ENCODE measurements at regions not wholly inside any gene's neighbourhood (a gene's known extent, or its start where the extent isn't known, plus 50 kb on each side); places are given as distances from the start of the nearest gene placed in this dataset.

GRCh38 chr7:82701949-82702348 is 258.4 kb upstream of the CACNA2D1 start:
- no CpG with 5 or more reads among the region's 1 CpG for WGBS (ENCODE audit: insufficient coverage, insufficient read length)
- no peaks in the 10 kb centered on the region for H3K9me3 ChIP-seq (ENCODE audit: control insufficient read depth, insufficient read depth, low read length)
- H3K4me3 ChIP-seq (ENCODE audit: low read length) = no peak overlapping the region
- no peaks in the 10 kb centered on the region for H3K4me1 ChIP-seq (ENCODE audit: control insufficient read depth, insufficient read depth, low read length)
- H3K36me3 ChIP-seq (ENCODE audit: control insufficient read depth, insufficient read depth, low read length) = no peaks in the 10 kb centered on the region
- no peaks in the 10 kb centered on the region for H3K27me3 ChIP-seq (ENCODE audit: control insufficient read depth, insufficient read depth, low read length)
- no peak overlapping the region for H3K27ac ChIP-seq (ENCODE audit: low read length)
- no peak for DNase-seq (ENCODE audit: low read depth, low spot score)

- Histone ChIP-seq H3K27me3 (ENCODE audit: control insufficient read depth, insufficient read depth, low read length) (no peaks in the 10 kb centered on the region), H3K4me1 (ENCODE audit: control insufficient read depth, insufficient read depth, low read length) (no peaks in the 10 kb centered on the region), H3K27ac (ENCODE audit: low read length) (no peak overlapping the region), H3K9me3 (ENCODE audit: control insufficient read depth, insufficient read depth, low read length) (no peaks in the 10 kb centered on the region), H3K4me3 (ENCODE audit: low read length) (no peak overlapping the region), H3K36me3 (ENCODE audit: control insufficient read depth, insufficient read depth, low read length) (no peaks in the 10 kb centered on the region)
- no CpG with 5 or more reads among the region's 2 CpGs for WGBS (ENCODE audit: insufficient coverage, insufficient read length)
- DNase-seq (ENCODE audit: low read depth, low spot score) = no peak
Observed at GRCh38 chr7:82700741-82701140, 257.2 kb upstream of the CACNA2D1 start.

- Histone ChIP-seq H3K36me3 (ENCODE audit: control insufficient read depth, insufficient read depth, low read length) (no peaks in the 10 kb centered on the region), H3K4me1 (ENCODE audit: control insufficient read depth, insufficient read depth, low read length) (no peaks in the 10 kb centered on the region), H3K4me3 (ENCODE audit: low read length) (no peak overlapping the region), H3K27ac (ENCODE audit: low read length) (no peak overlapping the region), H3K27me3 (ENCODE audit: control insufficient read depth, insufficient read depth, low read length) (no peaks in the 10 kb centered on the region), H3K9me3 (ENCODE audit: control insufficient read depth, insufficient read depth, low read length) (no peaks in the 10 kb centered on the region)
- WGBS (ENCODE audit: insufficient coverage, insufficient read length) = no CpG with 5 or more reads among the region's 3 CpGs
- DNase-seq (ENCODE audit: low read depth, low spot score) = no peak
Observed at GRCh38 chr7:82699773-82700186, 256.2 kb upstream of the CACNA2D1 start.

GRCh38 chr7:82697897-82698296 is 254.3 kb upstream of the CACNA2D1 start:
- Histone ChIP-seq H3K4me1 (ENCODE audit: control insufficient read depth, insufficient read depth, low read length) (no peaks in the 10 kb centered on the region), H3K4me3 (ENCODE audit: low read length) (no peak overlapping the region), H3K36me3 (ENCODE audit: control insufficient read depth, insufficient read depth, low read length) (no peaks in the 10 kb centered on the region), H3K9me3 (ENCODE audit: control insufficient read depth, insufficient read depth, low read length) (no peaks in the 10 kb centered on the region), H3K27me3 (ENCODE audit: control insufficient read depth, insufficient read depth, low read length) (no peaks in the 10 kb centered on the region), H3K27ac (ENCODE audit: low read length) (no peak overlapping the region)
- no CpG with 5 or more reads among the region's 3 CpGs for WGBS (ENCODE audit: insufficient coverage, insufficient read length)
- DNase-seq (ENCODE audit: low read depth, low spot score) = no peak

GRCh38 chr7:82696631-82697030 is 253.1 kb upstream of the CACNA2D1 start:
- H3K4me3 ChIP-seq (ENCODE audit: low read length) = no peak overlapping the region
- DNase-seq (ENCODE audit: low read depth, low spot score) = no peak
- H3K36me3 ChIP-seq (ENCODE audit: control insufficient read depth, insufficient read depth, low read length) = no peaks in the 10 kb centered on the region
- H3K9me3 ChIP-seq (ENCODE audit: control insufficient read depth, insufficient read depth, low read length) = no peaks in the 10 kb centered on the region
- H3K27me3 ChIP-seq (ENCODE audit: control insufficient read depth, insufficient read depth, low read length) = no peaks in the 10 kb centered on the region
- no peaks in the 10 kb centered on the region for H3K4me1 ChIP-seq (ENCODE audit: control insufficient read depth, insufficient read depth, low read length)
- H3K27ac ChIP-seq (ENCODE audit: low read length) = no peak overlapping the region
- WGBS (ENCODE audit: insufficient coverage, insufficient read length) = no CpG with 5 or more reads among the region's 3 CpGs

- Histone ChIP-seq H3K4me1 (ENCODE audit: control insufficient read depth, insufficient read depth, low read length) (no peaks in the 10 kb centered on the region), H3K27me3 (ENCODE audit: control insufficient read depth, insufficient read depth, low read length) (no peaks in the 10 kb centered on the region), H3K9me3 (ENCODE audit: control insufficient read depth, insufficient read depth, low read length) (no peaks in the 10 kb centered on the region), H3K27ac (ENCODE audit: low read length) (no peak overlapping the region), H3K36me3 (ENCODE audit: control insufficient read depth, insufficient read depth, low read length) (no peaks in the 10 kb centered on the region), H3K4me3 (ENCODE audit: low read length) (no peak overlapping the region)
- no CpG with 5 or more reads among the region's 5 CpGs for WGBS (ENCODE audit: insufficient coverage, insufficient read length)
- DNase-seq (ENCODE audit: low read depth, low spot score) = no peak
Observed at GRCh38 chr7:82694022-82694421, 250.4 kb upstream of the CACNA2D1 start.

- no peak overlapping the region for H3K27ac ChIP-seq (ENCODE audit: low read length)
- H3K36me3 ChIP-seq (ENCODE audit: control insufficient read depth, insufficient read depth, low read length) = no peaks in the 10 kb centered on the region
- H3K27me3 ChIP-seq (ENCODE audit: control insufficient read depth, insufficient read depth, low read length) = no peaks in the 10 kb centered on the region
- H3K4me1 ChIP-seq (ENCODE audit: control insufficient read depth, insufficient read depth, low read length) = no peaks in the 10 kb centered on the region
- no peaks in the 10 kb centered on the region for H3K9me3 ChIP-seq (ENCODE audit: control insufficient read depth, insufficient read depth, low read length)
- WGBS (ENCODE audit: insufficient coverage, insufficient read length) = no CpG with 5 or more reads among the region's 7 CpGs
- H3K4me3 ChIP-seq (ENCODE audit: low read length) = no peak overlapping the region
- no peak for DNase-seq (ENCODE audit: low read depth, low spot score)
Observed at GRCh38 chr7:82690929-82691328, 247.4 kb upstream of the CACNA2D1 start.

- no peak for DNase-seq (ENCODE audit: low read depth, low spot score)
- H3K27me3 ChIP-seq (ENCODE audit: control insufficient read depth, insufficient read depth, low read length) = no peaks in the 10 kb centered on the region
- no peak overlapping the region for H3K4me3 ChIP-seq (ENCODE audit: low read length)
- no peaks in the 10 kb centered on the region for H3K36me3 ChIP-seq (ENCODE audit: control insufficient read depth, insufficient read depth, low read length)
- 100% methylated on average over 1 of the region's 1 CpG for WGBS (ENCODE audit: insufficient coverage, insufficient read length)
- no peaks in the 10 kb centered on the region for H3K9me3 ChIP-seq (ENCODE audit: control insufficient read depth, insufficient read depth, low read length)
- no peak overlapping the region for H3K27ac ChIP-seq (ENCODE audit: low read length)
- H3K4me1 ChIP-seq (ENCODE audit: control insufficient read depth, insufficient read depth, low read length) = no peaks in the 10 kb centered on the region
Observed at GRCh38 chr7:82685214-82685613, 241.6 kb upstream of the CACNA2D1 start.

- Histone ChIP-seq H3K27ac (ENCODE audit: low read length) (no peak overlapping the region), H3K4me1 (ENCODE audit: control insufficient read depth, insufficient read depth, low read length) (no peaks in the 10 kb centered on the region)
- DNase-seq (ENCODE audit: low read depth, low spot score) = no peak
Observed at GRCh38 chr7:82678716-82679115, 235.1 kb upstream of the CACNA2D1 start.

GRCh38 chr7:82678259-82678658 is 234.7 kb upstream of the CACNA2D1 start:
- no peak overlapping the region for H3K4me3 ChIP-seq (ENCODE audit: low read length)
- WGBS (ENCODE audit: insufficient coverage, insufficient read length) = no CpG with 5 or more reads among the region's 6 CpGs
- no peak for DNase-seq (ENCODE audit: low read depth, low spot score)
- no peaks in the 10 kb centered on the region for H3K27me3 ChIP-seq (ENCODE audit: control insufficient read depth, insufficient read depth, low read length)
- H3K4me1 ChIP-seq (ENCODE audit: control insufficient read depth, insufficient read depth, low read length) = no peaks in the 10 kb centered on the region
- no peaks in the 10 kb centered on the region for H3K9me3 ChIP-seq (ENCODE audit: control insufficient read depth, insufficient read depth, low read length)
- H3K27ac ChIP-seq (ENCODE audit: low read length) = no peak overlapping the region
- no peaks in the 10 kb centered on the region for H3K36me3 ChIP-seq (ENCODE audit: control insufficient read depth, insufficient read depth, low read length)

More at GRCh38 chr7:82678716-82679115, 235.1 kb upstream of the CACNA2D1 start:
- no peaks in the 10 kb centered on the region for H3K9me3 ChIP-seq (ENCODE audit: control insufficient read depth, insufficient read depth, low read length)
- no peaks in the 10 kb centered on the region for H3K27me3 ChIP-seq (ENCODE audit: control insufficient read depth, insufficient read depth, low read length)
- H3K36me3 ChIP-seq (ENCODE audit: control insufficient read depth, insufficient read depth, low read length) = no peaks in the 10 kb centered on the region
- no peak overlapping the region for H3K4me3 ChIP-seq (ENCODE audit: low read length)
- WGBS (ENCODE audit: insufficient coverage, insufficient read length) = no CpG with 5 or more reads among the region's 2 CpGs

GRCh38 chr7:82677493-82677892 is 233.9 kb upstream of the CACNA2D1 start:
- Histone ChIP-seq H3K27ac (ENCODE audit: low read length) (no peak overlapping the region), H3K4me3 (ENCODE audit: low read length) (no peak overlapping the region), H3K9me3 (ENCODE audit: control insufficient read depth, insufficient read depth, low read length) (no peaks in the 10 kb centered on the region), H3K4me1 (ENCODE audit: control insufficient read depth, insufficient read depth, low read length) (no peaks in the 10 kb centered on the region), H3K36me3 (ENCODE audit: control insufficient read depth, insufficient read depth, low read length) (no peaks in the 10 kb centered on the region), H3K27me3 (ENCODE audit: control insufficient read depth, insufficient read depth, low read length) (no peaks in the 10 kb centered on the region)
- WGBS (ENCODE audit: insufficient coverage, insufficient read length) = no CpG with 5 or more reads among the region's 2 CpGs
- DNase-seq (ENCODE audit: low read depth, low spot score) = no peak
